ENCODE measurements at regions not wholly inside any gene's neighbourhood (a gene's known extent, or its start where the extent isn't known, plus 50 kb on each side); places are given as distances from the start of the nearest gene placed in this dataset.
"Not testable (repeated sequence)": the region's sequence is repeated elsewhere in the genome, so short reads cannot be mapped to it uniquely, and the experiment has no call there.

DNA sequence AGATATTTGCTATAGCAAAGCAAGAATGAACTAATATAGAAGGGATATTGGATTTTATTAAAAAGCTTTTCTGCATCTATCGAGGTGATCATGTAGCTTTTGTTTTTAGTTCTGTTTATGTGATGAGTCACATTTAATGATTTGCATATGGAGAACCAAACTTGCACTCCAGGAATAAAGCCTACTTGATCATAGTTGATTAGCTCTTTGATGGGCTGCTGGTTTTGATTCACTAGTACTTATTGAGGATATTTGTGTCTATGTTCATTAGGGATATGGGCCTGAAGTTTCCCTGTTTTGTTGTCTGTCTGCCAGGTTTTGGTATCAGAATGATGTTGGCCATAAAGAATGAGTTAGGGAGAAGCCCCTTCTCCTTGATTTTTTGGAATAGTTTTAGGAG, 310.7 kb downstream of the ARPP21 start:
- DNase-seq: no peak

- DNase-seq: no peak
Observed at GRCh38 chr3:35954413-35954812, 315.1 kb downstream of the ARPP21 start.

- DNase-seq: no peak
Observed at GRCh38 chr3:35965908-35966307, 326.6 kb downstream of the ARPP21 start.

- no peak for DNase-seq
Observed at GRCh38 chr3:35966629-35967464, 327.5 kb downstream of the ARPP21 start.

DNA sequence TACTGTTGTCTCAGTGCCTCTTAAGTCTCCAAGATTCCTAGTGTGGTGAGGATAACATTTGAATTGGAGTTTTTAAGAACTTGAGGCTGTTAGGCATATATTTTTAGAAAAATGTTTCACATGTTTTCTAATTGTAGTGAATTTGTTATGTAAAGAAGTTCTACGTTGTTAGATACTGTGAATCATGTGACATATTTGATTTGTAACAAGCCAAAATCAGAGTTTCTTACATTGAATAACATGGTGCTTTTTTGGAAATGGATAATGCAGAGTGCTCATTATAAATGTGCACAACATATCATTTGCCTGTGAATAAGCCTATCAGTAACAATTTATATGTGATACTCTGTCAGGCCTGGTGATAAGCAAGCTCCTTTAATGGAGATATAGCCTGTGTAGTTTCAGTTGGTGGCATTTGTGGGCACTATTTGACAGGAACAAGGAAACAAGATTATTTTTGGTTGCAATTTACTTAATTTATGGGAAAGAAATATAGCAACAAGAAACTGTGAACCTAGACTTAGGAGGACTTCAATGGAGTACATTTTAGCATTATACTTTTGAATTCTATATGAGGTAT, 328.8 kb downstream of the ARPP21 start:
- DNase-seq: no peak

DNA sequence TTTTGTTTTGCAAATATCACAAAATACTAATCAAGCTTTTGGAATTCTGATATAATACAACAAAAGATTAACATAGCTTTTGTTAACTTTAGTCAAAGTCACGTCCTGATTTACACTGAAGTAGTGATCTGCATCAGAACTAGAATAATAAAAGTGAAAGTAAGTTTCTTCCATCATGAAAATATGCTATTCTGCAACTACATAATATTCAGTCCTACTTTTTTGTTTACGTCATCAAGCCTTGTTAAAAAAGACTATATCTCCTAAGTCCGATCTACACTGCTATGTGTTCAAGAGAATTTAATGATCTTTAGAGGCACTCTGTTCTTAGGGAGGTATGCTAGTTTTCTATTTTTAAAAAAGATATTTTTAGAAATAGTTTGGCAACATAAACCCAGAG, 330.1 kb downstream of the ARPP21 start:
- no peak for DNase-seq

DNA sequence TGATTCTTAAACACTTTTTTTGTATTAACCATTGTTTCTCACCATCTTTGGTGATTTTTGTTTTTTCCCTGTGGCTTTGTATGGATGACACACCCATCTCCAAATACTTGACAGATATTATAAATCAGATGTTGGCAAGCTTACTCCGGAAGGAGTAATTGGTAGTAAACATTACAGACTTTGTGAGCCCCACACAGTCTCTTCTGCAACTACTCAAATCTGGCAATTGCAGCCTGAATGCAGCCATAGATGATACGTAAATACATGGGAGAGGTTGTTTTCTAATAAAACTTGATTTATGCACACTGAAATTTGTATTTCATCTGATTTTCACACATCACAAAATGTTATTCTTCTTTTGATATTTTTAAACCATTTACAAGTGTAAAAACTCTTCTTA, 331.5 kb downstream of the ARPP21 start:
- DNase-seq: no peak

DNA sequence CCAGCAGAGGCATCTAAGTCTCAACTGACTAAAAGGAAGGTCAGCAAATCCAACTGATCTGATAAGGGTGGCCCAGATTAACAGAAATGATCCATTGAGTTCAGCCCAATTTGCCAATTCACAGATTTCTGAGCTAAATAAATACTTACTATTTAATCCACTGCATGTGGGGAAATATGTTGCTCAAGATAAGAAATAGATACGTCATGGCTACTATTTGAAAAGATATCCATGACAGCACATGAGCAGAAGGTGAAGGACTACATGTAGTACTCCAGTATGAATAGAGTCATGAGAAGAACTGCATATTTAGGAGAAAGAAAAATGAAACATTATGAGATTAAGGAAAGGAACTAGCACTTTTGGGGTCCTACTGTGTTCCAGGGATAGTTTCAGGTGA, 332.4 kb downstream of the ARPP21 start:
- no peak for DNase-seq

- DNase-seq: no peak
Observed at GRCh38 chr3:35974872-35975271, 335.5 kb downstream of the ARPP21 start.

GRCh38 chr3:35986161-35986560, 346.8 kb downstream of the ARPP21 start:
- DNase-seq: no peak

DNA sequence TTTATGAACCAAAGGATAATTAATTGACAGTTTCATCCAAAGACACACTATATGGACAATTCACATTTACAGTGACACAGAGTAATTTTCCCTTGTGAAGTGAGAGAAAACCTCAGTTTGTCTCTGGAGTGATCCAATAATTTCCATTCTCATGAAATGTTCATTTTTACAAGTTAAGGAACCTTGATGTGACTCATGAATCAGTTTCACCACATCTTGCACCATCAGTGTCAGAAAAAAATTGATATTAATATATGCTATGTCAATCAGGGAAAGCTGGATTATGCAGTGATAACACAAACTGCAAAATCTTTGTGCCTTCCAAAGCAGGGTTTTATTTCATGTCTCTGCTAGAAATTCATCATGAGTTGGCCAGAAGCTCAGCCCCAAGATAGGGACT, 348.1 kb downstream of the ARPP21 start:
- no peak for DNase-seq

GRCh38 chr3:35992041-35992440, 352.7 kb downstream of the ARPP21 start:
- no peak for DNase-seq

- no peak for DNase-seq
Observed at GRCh38 chr3:36011791-36012190, 368.5 kb upstream of the STAC start.

DNA sequence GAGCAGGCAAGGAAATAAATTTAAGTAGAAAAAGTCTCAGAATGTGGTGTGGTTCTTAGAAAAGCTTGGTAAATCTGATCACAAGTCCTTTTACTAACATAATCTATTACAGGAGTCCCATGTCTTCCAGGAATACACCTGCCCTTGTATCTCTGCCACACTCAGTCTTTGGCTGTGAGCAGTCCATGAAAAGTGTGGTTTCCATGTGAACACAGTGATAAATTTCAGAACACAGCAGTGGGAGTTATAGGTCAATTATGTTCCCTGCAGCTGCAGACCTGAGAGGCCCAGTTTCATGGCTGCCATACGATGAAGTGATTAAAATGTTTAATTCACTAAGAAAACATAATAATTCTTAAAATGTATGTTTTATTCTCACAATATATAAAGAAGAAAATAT, 366.9 kb upstream of the STAC start:
- DNase-seq: no peak

DNA sequence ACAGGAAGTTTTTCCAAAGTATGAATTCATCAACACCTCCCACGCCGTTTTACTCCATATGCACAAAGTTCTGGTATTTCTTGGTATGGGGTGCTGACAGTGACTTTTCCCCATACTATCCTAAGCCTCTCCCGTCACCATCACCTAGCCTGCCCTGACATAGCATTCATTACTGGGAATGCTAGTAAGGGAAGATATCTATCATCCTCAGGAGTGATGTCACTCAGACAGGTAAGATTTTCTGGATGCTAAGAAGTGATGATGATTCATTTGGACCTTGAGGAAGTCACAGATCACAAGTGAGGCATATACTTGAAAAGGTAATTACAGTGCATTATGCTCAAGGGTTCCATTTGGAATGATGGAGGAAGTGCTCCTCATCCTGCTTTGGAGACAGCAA, 355.1 kb upstream of the STAC start:
- no peak for DNase-seq

- no peak for DNase-seq
Observed at GRCh38 chr3:36032180-36033047, 347.9 kb upstream of the STAC start.

DNA sequence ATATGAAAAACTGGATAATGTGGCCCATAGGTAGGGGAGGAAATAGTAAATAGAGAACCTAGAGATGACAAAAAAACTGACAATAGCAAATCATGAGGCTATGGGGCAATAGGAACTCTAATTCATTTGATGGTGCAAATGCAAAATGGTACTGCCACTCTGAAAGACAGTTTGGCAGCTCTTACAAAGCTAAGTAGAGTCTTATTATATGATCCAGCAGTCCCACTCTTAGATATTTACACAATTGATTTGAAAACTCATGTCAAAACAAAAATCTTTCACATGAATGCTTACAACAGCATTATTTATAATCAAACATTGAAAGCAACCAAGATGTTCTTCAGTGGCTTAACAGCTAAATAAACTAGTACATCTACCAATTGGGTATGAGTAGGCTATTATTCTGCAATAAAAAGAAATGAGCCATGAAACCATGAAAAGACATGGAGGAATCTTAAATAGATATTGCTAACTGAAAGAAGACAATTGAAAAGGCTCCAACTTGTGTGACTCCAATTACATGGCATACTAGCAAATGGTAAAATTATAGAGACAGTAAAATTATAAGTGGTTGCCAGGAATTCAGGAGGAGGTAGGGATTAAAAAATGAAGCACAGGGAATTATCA, 321.8 kb upstream of the STAC start:
- no peak for DNase-seq

GRCh38 chr3:36060950-36061349, 319.4 kb upstream of the STAC start:
- no peak for DNase-seq

DNA sequence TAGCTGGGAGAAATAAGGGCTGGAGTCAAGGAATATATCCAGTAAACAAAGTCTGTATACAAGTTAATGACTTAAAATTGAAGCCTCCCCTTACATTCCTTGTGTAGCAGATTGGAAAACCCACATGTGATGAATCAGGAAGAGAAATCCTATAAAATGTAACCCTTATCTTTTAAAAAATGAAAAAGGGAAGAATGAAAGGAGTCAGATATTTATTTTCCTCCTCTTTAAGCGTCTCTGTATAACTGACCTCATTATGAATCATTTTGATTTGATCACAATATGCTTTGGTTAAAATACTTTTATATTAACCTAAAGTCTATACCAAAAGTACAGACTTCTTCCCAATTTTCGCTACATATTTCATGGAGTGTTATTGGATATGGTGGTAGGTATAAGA, 316.3 kb upstream of the STAC start:
- no peak for DNase-seq

DNA sequence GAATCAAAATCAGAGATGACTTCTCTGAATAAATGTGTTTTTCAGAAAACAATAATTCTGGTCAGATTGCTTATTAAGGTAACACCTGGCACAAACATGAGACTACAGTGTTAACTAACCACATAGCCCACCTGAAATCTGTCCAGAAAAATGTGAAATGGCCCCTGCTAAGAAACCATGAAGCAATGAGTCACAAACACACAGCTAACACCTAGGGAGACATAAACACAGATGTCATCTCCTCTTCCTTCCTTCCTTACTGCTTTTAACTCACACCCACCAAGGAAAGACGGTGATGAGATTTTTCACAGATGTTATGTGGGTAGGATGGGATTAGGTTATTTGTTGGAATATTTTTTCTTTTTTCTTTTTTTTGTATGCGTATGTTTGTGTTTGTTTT, 315.0 kb upstream of the STAC start:
- no peak for DNase-seq

DNA sequence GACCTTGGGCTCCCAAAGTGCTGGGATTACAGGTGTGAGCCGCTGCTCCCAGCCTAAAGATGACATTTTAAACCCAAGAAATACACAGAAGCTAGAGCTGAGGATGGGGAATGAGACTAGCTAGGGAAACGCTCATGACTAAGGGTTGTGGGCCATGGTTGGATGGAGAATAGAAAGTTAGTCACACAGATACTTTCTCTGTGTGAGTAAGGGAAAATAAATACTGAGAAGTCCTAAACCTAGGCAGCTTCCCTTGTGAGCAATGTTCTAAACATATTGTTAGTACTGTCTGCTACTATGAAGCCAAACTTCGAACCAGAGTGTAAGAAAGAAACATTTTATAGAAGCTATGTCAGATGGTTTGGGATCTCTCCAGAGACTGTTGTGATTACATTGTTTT, 304.8 kb upstream of the STAC start:
- no peak for DNase-seq

DNA sequence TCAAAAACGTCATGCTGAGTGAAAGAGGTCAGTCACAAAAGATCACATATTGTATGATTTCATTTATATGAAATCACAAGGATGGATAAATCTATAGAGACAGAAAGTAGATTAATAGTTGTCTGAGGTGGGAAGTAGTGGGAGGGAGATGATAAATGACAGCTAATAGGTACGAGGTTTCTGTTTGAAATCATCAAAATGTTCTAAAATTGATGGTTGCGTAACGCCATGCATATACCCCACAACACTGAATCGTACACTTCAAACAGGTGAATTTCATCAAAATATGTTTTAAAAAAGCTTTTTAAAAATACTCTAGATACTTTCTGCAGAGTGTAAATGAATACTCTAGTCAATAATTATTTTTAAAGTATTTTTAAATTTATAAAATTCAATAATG, 303.0 kb upstream of the STAC start:
- DNase-seq: no peak

GRCh38 chr3:36082958-36083357, 297.3 kb upstream of the STAC start:
- DNase-seq: not testable (repeated sequence)
